ENCODE measurements at regions not wholly inside any gene's neighbourhood (a gene's known extent, or its start where the extent isn't known, plus 50 kb on each side); places are given as distances from the start of the nearest gene placed in this dataset.

DNA sequence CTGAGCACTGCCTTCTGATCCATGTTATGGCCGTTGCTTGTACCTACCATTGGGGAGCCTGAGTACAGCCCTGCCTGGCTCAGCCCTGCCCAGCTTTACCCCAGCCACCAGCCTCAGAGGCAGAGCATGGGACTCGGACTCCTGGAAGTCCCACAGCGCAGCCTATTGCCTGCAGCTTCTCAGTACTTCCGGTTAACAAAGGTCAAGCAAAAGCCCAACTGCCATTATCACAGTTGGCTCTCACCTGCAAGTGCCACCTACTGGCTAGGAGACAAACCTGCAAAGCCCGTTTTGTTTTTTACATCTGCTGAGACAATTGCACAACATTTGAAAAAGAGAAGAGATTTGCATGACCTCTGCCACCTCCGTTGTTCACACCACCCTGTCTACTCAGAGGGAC is 1081.7 kb downstream of the NAALADL2 start:
- TF ChIP-seq EZH2 (IDR thresholded peaks at IDR 0.05; ENCODE audit: insufficient read depth, poor library complexity, severe bottlenecking) (no peak), EZH2phosphoT487 (IDR thresholded peaks at IDR 0.05; ENCODE audit: insufficient read depth, low read depth) (no peak)
